Fibroblast of lung (primary cell): ENCODE measurements at regions not wholly inside any gene's neighbourhood (a gene's known extent, or its start where the extent isn't known, plus 50 kb on each side); places are given as distances from the start of the nearest gene placed in this dataset.

Source experiments
- EZH2 ChIP-seq: IDR thresholded peaks from 2 replicates; pipeline ENCODE4 v1.5.1; 2012; ENCODE audit warnings: low read length, control low read depth, mild to moderate bottlenecking; ENCODE audit errors: missing control alignments
- TF ChIP-seq, protein P1 (sequence below), 2 donors: IDR thresholded peaks in 1 of 2; conservative IDR thresholded peaks in 1 of 2; 1 replicate in 1 of 2; 2 replicates in 1 of 2; pipeline ENCODE4 v1.5.1; 2011 to 2012; ENCODE audit warnings: low read length in 2 of 2, control low read depth in 1 of 2, inconsistent platforms in 1 of 2, low read depth in 1 of 2, mild to moderate bottlenecking in 1 of 2

DNA sequence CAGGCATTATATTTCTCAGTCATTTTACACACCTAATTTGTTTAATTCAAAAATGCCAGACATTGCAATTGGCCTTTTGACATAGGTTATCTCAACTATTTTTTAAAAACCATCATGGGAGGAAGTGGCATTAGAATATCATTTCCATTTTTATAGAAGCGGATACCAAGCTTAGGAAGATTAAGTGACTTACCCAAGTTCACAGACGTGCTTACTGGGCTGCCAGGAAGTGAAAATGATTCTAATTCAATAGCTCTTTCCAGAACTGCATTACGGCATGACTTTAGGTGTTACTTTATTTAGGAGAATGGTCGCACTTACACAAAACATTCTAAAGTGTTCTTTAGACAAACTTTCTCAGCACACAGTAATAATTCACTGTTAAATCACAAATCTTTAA lies 231.9 kb downstream of the KLF12 start:
- TF ChIP-seq EZH2 = no peak
- TF ChIP-seq, protein P1, sequence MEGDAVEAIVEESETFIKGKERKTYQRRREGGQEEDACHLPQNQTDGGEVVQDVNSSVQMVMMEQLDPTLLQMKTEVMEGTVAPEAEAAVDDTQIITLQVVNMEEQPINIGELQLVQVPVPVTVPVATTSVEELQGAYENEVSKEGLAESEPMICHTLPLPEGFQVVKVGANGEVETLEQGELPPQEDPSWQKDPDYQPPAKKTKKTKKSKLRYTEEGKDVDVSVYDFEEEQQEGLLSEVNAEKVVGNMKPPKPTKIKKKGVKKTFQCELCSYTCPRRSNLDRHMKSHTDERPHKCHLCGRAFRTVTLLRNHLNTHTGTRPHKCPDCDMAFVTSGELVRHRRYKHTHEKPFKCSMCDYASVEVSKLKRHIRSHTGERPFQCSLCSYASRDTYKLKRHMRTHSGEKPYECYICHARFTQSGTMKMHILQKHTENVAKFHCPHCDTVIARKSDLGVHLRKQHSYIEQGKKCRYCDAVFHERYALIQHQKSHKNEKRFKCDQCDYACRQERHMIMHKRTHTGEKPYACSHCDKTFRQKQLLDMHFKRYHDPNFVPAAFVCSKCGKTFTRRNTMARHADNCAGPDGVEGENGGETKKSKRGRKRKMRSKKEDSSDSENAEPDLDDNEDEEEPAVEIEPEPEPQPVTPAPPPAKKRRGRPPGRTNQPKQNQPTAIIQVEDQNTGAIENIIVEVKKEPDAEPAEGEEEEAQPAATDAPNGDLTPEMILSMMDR (conservative IDR thresholded peaks at IDR 0.05 in 1 of 2, IDR thresholded peaks at IDR 0.05 in 1 of 2; ENCODE audit: low read depth in 1 of 2, low read length in 2 of 2) = no peak
